ENCODE measurements at regions not wholly inside any gene's neighbourhood (a gene's known extent, or its start where the extent isn't known, plus 50 kb on each side); places are given as distances from the start of the nearest gene placed in this dataset.

DNA sequence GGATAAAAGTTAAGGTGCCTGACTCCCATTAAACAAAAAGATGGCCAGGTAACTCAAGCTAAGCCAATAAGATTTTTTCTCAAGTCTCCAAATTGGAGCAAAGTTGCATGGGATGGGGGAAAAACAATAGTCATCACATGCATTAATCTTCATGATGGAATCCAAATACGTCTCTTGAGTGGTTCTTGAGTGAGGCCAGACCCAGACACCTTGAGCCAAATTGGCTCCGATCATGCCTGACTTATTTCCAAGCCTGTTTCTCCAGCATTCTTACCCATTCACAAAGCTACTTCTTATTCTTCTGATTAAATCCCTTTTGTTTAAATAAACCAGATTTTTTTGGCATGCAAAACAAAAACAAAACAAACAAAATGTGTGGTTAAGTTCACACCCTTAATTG is 420.3 kb upstream of the NRSN1 start:
- H3K27ac Mint-ChIP-seq: no peak overlapping the region
- peaks cover 29% of the 10 kb centered on the region for H3K9me3 Mint-ChIP-seq
- H3K4me3 Mint-ChIP-seq: no peak overlapping the region
- intact Hi-C loops (cut with micrococcal nuclease): no loop called here
- H3K27me3 Mint-ChIP-seq: no peaks in the 10 kb centered on the region
- H3K4me1 Mint-ChIP-seq (ENCODE audit: low read depth): no peaks in the 10 kb centered on the region
- H3K36me3 Mint-ChIP-seq (ENCODE audit: low read depth): no peaks in the 10 kb centered on the region

DNA sequence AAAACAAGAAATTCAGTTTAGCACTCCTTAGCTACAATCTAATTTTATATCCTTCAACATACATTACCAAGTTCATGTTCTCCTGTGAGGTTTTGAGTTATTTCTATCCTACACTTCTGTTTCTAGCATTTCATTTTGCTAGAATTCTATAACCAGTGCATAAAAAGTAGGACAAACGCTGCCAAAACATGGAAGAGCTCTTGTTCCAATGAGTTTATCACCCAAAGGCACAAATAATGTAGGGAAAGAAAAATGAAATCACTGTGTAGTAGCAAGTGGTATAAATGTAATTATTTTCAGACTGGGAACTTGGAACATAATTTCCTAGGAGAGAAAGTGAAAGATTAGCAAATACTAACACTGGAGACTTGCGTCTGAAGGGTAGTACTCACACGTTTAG is 413.3 kb upstream of the NRSN1 start:
- Mint-ChIP-seq H3K27ac (no peak overlapping the region), H3K27me3 (no peaks in the 10 kb centered on the region), H3K36me3 (ENCODE audit: low read depth) (no peaks in the 10 kb centered on the region), H3K4me3 (no peak overlapping the region), H3K9me3 (peaks cover 26% of the 10 kb centered on the region), H3K4me1 (ENCODE audit: low read depth) (no peaks in the 10 kb centered on the region)
- intact Hi-C loops (cut with micrococcal nuclease): no loop called here

DNA sequence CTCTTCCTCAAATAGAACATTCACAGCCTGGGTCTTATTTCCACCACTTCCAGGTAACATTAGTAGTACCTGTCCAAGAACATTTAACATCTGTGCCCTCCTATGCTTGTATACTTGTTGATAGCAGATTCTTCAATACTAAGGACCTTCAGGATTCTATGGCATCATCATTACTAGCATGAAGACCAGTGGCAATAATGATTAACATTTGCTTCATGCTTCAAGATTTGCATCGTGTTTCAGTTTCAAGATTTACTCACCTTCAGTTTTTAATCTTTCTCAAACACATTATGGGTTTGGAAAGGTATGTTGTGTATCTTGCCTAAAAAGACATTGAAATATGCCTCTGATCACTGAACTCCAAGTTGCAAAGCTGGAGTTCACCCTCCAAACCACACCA is 412.8 kb upstream of the NRSN1 start:
- no peak overlapping the region for H3K4me3 Mint-ChIP-seq
- H3K36me3 Mint-ChIP-seq (ENCODE audit: low read depth): no peaks in the 10 kb centered on the region
- peaks cover 26% of the 10 kb centered on the region for H3K9me3 Mint-ChIP-seq
- no peaks in the 10 kb centered on the region for H3K4me1 Mint-ChIP-seq (ENCODE audit: low read depth)
- intact Hi-C loops (cut with micrococcal nuclease): no loop called here
- H3K27me3 Mint-ChIP-seq: no peaks in the 10 kb centered on the region
- H3K27ac Mint-ChIP-seq: no peak overlapping the region

DNA sequence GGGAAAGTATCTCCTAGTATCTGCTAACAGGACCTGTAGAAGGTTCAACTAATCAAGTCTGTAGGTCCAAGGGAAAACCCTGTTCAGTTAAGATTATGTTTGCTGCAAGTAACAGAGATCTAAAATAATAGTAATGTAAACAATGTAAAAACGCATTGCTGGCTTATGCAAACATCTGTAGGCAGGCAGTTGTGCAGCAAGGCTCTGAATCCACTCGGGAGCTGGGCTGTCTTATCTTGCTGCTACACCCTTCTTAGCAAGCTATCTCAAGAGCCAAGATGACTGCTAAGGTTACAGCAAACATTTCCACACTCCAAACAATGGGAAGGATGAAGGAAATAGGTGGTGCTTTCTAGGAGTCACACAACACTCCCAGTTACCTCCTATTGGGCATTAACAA is 397.3 kb upstream of the NRSN1 start:
- no peak overlapping the region for H3K4me3 Mint-ChIP-seq
- intact Hi-C loops (cut with micrococcal nuclease): no loop called here
- no peaks in the 10 kb centered on the region for H3K36me3 Mint-ChIP-seq (ENCODE audit: low read depth)
- no peaks in the 10 kb centered on the region for H3K4me1 Mint-ChIP-seq (ENCODE audit: low read depth)
- H3K9me3 Mint-ChIP-seq: no peaks in the 10 kb centered on the region
- no peak overlapping the region for H3K27ac Mint-ChIP-seq
- no peaks in the 10 kb centered on the region for H3K27me3 Mint-ChIP-seq

DNA sequence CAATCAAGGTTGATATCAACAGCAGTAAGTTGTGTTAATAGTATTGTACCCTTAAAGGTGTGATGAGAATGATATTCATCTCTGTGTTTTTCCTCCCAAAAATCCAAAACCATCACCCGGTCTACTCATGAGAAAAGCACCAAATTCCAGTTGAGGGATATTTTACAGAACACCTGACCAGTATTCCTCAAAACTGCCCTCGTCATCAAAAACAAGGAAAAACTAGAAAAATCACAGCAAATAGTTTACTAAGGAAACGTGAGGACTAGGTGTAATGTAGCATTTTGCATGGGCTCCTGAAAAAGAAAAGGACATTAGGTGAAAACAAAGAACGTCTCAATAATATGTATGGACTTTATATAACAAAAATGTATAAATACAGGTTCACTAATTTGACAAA is 394.4 kb upstream of the NRSN1 start:
- Mint-ChIP-seq H3K27ac (no peak overlapping the region), H3K4me1 (ENCODE audit: low read depth) (no peaks in the 10 kb centered on the region), H3K27me3 (no peaks in the 10 kb centered on the region), H3K4me3 (no peak overlapping the region), H3K9me3 (no peaks in the 10 kb centered on the region), H3K36me3 (ENCODE audit: low read depth) (no peaks in the 10 kb centered on the region)
- intact Hi-C loops (cut with micrococcal nuclease): no loop called here

DNA sequence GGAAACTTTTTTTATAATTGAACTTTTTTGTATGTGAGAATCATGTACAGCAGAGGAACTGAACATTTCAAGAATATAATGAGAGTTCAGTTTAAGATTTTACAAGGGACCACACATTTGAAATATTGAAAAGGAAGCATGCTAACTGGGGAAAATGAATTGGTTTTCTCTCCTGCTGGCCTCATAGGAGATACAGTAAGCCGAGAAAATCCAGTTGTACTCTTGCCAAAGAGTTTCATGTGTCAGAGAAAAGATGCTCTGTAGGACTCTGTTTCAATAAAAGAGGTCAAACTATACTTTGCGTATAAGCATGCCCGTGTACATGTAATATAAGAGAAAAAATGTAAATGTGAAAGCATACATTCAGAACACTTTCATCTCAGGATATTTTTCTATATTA is 393.5 kb upstream of the NRSN1 start:
- Mint-ChIP-seq H3K4me3 (no peak overlapping the region), H3K27me3 (no peaks in the 10 kb centered on the region), H3K4me1 (ENCODE audit: low read depth) (no peaks in the 10 kb centered on the region), H3K27ac (no peak overlapping the region), H3K36me3 (ENCODE audit: low read depth) (no peaks in the 10 kb centered on the region), H3K9me3 (no peaks in the 10 kb centered on the region)
- intact Hi-C loops (cut with micrococcal nuclease): no loop called here

DNA sequence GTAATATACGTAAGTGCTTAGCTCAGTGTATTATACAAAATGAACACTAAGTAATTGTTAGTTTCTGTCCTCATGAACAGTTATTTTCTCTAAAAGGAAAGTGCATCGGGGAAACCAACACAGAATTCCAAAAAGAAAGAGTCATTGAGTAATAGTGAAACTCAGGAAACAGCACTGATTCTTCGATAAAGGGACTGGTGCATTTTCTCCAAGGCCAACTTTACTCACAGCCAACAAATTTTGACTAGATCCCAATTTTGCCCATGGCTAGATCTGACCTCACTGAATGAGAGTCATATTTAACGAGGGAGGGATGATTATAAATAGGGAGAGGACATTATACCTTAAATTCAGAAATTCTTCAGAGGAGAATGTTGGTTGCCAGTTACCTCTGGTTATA is 390.9 kb upstream of the NRSN1 start:
- no peaks in the 10 kb centered on the region for H3K36me3 Mint-ChIP-seq (ENCODE audit: low read depth)
- no peaks in the 10 kb centered on the region for H3K4me1 Mint-ChIP-seq (ENCODE audit: low read depth)
- H3K4me3 Mint-ChIP-seq: no peak overlapping the region
- H3K27ac Mint-ChIP-seq: no peak overlapping the region
- H3K9me3 Mint-ChIP-seq: no peaks in the 10 kb centered on the region
- H3K27me3 Mint-ChIP-seq: no peaks in the 10 kb centered on the region
- intact Hi-C loops (cut with micrococcal nuclease): no loop called here

DNA sequence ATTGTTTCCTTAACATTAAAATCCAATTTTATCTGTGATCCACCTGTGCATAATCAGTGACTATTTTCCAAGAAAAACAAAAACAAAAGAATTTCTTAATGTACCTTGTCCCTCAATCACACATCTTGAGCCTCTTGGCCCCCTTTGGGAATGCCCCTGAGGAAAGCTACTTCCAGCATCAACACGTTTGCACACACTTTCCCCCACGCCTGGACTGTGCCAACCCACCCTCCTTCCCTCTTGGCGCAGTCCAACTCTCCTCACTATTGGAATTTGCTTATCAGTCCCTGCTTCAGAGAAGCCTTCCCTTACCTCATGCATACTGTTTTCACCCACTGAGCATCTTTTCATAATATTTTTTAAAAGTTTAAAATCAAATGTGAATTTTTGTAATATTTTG is 389.4 kb upstream of the NRSN1 start:
- Mint-ChIP-seq H3K27me3 (no peaks in the 10 kb centered on the region), H3K27ac (no peak overlapping the region), H3K36me3 (ENCODE audit: low read depth) (no peaks in the 10 kb centered on the region), H3K4me1 (ENCODE audit: low read depth) (no peaks in the 10 kb centered on the region), H3K9me3 (peaks cover 8% of the 10 kb centered on the region), H3K4me3 (no peak overlapping the region)
- intact Hi-C loops (cut with micrococcal nuclease): no loop called here

DNA sequence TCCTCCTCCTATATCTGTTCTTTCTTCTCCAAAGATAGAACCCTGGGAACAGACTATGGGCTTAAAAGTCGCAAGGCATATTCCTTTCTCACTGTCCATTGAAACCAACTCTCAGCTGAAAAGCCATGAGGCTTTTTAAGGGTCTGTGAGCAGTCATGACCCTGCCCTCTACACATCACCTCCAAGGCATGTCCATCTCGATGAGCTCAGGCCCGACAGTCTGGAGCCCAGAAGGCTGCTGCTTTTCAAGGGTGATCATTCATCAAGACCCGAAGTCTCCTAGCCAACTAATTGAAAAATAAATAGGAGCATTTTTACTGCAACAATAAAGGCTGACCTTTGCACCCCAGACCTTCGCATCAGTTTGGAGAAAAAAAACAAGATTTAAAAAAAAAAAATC is 378.8 kb upstream of the NRSN1 start:
- intact Hi-C loops (cut with micrococcal nuclease): no loop called here
- H3K27ac Mint-ChIP-seq: no peak overlapping the region
- H3K9me3 Mint-ChIP-seq: no peaks in the 10 kb centered on the region
- no peaks in the 10 kb centered on the region for H3K27me3 Mint-ChIP-seq
- no peaks in the 10 kb centered on the region for H3K4me1 Mint-ChIP-seq (ENCODE audit: low read depth)
- no peak overlapping the region for H3K4me3 Mint-ChIP-seq
- H3K36me3 Mint-ChIP-seq (ENCODE audit: low read depth): no peaks in the 10 kb centered on the region

DNA sequence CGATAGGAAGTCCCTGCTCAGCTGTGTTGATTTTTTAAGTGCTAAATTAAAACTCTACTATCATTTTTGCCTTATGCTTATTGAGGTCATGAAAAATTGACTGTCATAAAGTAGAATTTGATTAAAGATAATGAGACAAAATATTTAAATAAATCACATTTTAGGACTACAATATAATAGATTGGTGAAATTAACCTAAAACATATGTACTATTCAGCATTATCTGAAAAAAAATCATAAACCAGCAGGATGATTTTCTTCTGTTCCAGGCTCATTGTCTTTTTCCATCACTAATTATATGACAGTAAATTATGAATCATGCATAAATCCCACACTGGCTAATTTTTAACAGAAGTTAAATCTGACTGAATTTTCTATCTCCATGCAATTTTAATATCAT is 373.6 kb upstream of the NRSN1 start:
- Mint-ChIP-seq H3K27me3 (no peaks in the 10 kb centered on the region), H3K4me1 (ENCODE audit: low read depth) (no peaks in the 10 kb centered on the region), H3K36me3 (ENCODE audit: low read depth) (no peaks in the 10 kb centered on the region), H3K27ac (no peak overlapping the region), H3K9me3 (peaks cover 8% of the 10 kb centered on the region), H3K4me3 (no peak overlapping the region)
- intact Hi-C loops (cut with micrococcal nuclease): no loop called here

DNA sequence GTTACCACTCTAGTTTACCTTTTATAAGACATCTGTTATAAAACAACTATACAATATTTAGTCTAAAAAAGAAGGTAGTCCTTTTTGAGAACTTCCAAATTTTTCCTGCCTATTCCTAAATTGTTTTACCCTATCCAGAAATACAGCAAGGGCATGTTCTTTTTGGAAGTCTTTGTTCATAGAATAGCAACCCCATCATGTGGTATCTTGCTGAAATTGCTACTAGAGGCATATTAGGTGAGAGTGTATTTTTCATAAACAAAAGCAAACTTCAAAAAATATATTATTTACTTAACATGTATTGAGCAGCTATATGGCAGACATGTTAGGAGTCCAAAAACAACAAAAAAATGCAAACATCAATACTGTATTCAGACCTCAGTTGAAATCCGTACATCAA is 371.8 kb upstream of the NRSN1 start:
- intact Hi-C loops (cut with micrococcal nuclease): no loop called here
- no peak overlapping the region for H3K27ac Mint-ChIP-seq
- peaks cover 8% of the 10 kb centered on the region for H3K9me3 Mint-ChIP-seq
- H3K27me3 Mint-ChIP-seq: no peaks in the 10 kb centered on the region
- H3K4me3 Mint-ChIP-seq: no peak overlapping the region
- no peaks in the 10 kb centered on the region for H3K36me3 Mint-ChIP-seq (ENCODE audit: low read depth)
- H3K4me1 Mint-ChIP-seq (ENCODE audit: low read depth): no peaks in the 10 kb centered on the region

DNA sequence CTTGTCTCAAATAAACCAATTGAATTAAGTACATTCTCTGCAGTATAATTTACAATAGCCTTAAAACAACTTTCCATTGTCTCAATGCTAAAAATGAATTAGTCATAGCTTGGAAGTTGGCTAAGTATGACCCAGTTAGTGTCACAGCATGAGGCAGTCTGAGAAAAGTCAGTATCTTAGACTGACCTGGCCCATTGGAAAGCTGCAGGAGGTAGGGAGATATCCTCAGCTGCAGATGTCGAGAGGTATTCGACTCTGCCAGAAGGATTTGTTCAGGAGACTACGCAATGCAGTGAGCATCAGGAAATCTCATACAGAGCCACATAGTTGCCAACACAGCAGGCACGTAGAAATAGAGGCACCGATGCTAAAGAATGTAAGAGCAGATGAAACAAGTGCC is 350.9 kb upstream of the NRSN1 start:
- Mint-ChIP-seq H3K4me3 (no peak overlapping the region), H3K9me3 (no peaks in the 10 kb centered on the region), H3K36me3 (ENCODE audit: low read depth) (no peaks in the 10 kb centered on the region), H3K4me1 (ENCODE audit: low read depth) (no peaks in the 10 kb centered on the region), H3K27ac (no peak overlapping the region), H3K27me3 (no peaks in the 10 kb centered on the region)
- intact Hi-C loops (cut with micrococcal nuclease): no loop called here

DNA sequence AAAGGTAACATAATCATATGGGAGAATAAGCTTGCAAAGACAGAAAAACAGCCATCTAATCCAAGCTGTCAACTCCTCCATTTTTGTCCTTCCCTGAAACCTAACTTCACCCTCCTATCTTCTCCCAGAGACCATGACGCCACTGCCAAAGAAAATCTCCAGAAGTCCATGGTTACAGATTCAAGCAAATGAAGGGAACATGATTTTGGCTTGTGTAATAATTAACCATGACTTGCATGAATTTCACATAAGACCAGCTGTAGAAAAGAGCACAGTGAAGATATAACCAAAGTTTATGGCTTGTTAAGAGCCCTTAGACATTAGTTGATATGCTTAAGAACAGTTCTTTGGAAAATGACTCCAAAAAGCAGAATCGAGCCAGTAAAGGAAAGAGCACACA is 342.1 kb upstream of the NRSN1 start:
- no peak overlapping the region for H3K27ac Mint-ChIP-seq
- intact Hi-C loops (cut with micrococcal nuclease): no loop called here

DNA sequence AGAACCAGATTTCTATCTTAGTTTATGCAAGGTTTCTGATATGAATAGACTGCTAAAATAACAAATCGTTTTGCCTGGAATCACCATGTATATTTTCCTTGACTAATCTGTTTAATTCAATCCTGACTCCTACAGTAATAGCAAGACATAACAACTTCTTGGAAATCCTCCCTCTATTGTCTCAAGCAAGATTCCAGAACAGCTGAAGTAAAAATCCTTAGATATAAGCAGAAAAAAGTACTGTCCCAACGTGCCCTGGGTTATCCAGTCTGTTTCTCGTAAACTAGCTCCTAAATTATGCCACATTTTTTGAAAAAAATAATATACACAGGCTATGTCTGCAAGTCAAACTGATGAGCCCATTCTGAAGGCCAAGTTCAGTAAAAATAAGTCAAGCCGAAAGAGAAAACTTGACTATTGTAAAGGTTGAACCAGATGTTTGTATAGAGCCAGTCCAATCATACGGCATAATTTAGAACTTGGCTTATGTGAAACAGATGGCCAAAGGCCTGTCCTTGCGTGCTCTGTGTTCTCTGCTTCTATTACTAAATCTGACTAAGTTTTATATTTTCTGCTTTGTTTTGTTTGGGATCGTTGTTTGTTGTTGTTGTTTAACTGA is 341.6 kb upstream of the NRSN1 start:
- no peak overlapping the region for H3K27ac Mint-ChIP-seq
- no peaks in the 10 kb centered on the region for H3K9me3 Mint-ChIP-seq
- no peaks in the 10 kb centered on the region for H3K36me3 Mint-ChIP-seq (ENCODE audit: low read depth)
- no peak overlapping the region for H3K4me3 Mint-ChIP-seq
- H3K4me1 Mint-ChIP-seq (ENCODE audit: low read depth): no peaks in the 10 kb centered on the region
- intact Hi-C loops (cut with micrococcal nuclease): no loop called here
- no peaks in the 10 kb centered on the region for H3K27me3 Mint-ChIP-seq

More for the DNA sequence above, 342.1 kb upstream of the NRSN1 start:
- no peaks in the 10 kb centered on the region for H3K4me1 Mint-ChIP-seq (ENCODE audit: low read depth)
- no peaks in the 10 kb centered on the region for H3K27me3 Mint-ChIP-seq
- no peak overlapping the region for H3K4me3 Mint-ChIP-seq
- H3K9me3 Mint-ChIP-seq: no peaks in the 10 kb centered on the region
- H3K36me3 Mint-ChIP-seq (ENCODE audit: low read depth): no peaks in the 10 kb centered on the region

DNA sequence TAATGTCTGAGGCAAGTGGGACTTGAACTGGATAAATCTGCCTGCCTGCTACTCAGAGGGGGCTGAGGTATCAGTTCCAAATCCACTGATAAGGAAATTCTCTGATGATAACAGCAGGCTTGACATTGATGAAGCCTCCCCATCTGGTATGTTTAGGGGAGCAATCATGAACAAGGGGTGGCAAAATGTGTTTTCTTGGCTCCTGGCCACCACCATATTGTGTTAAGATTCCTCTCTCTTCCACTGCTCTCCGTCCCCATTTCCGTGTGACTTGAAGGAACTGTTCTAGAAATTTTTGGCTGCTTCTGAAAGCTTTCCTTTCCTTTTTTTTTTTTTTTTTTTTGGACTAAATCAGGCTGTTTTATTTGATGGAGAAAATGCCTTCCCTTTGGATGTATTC is 335.3 kb upstream of the NRSN1 start:
- Mint-ChIP-seq H3K4me3 (no peak overlapping the region), H3K4me1 (ENCODE audit: low read depth) (no peaks in the 10 kb centered on the region), H3K9me3 (peaks cover 6% of the 10 kb centered on the region), H3K27ac (no peak overlapping the region), H3K36me3 (ENCODE audit: low read depth) (no peaks in the 10 kb centered on the region), H3K27me3 (no peaks in the 10 kb centered on the region)
- intact Hi-C loops (cut with micrococcal nuclease): no loop called here

Measured in dendritic cell treated with granulocyte-macrophage colony-stimulating factor and Interleukin-4, amounts not matched to agents 40 ng/mL and 50 ng/mL, for 4 days (primary cell).